NOMO-1 treated with DMSO at 0.1 percent for 48 hours (cell line): ENCODE measurements at regions not wholly inside any gene's neighbourhood (a gene's known extent, or its start where the extent isn't known, plus 50 kb on each side); places are given as distances from the start of the nearest gene placed in this dataset.

Experiments
- DNase-seq: peaks from one replicate; lab custom pipeline; 2025; ENCODE audit not compliant: unreplicated experiment; lab: John Stamatoyannopoulos, UW

DNA sequence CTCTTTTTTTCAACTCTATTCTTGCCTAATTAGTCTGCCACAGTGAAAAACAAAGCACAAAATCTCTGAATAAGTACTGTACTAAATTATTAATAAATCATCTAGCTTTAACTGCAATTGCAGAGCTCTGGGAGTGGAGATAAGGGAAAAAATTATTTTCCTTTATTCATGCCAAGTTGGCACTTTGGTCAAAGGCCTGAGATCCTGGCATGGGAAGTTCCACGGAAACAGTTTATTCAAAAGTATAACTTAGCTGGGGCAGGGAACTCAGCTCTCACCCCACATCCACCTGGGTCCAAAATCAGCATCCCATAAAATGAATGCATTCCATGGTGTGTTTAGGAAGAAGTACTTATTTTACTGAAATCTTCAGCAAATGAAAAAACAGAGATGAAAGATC, 185.2 kb upstream of the APCDD1 start:
- DNase-seq = peak; percentile 39

DNA sequence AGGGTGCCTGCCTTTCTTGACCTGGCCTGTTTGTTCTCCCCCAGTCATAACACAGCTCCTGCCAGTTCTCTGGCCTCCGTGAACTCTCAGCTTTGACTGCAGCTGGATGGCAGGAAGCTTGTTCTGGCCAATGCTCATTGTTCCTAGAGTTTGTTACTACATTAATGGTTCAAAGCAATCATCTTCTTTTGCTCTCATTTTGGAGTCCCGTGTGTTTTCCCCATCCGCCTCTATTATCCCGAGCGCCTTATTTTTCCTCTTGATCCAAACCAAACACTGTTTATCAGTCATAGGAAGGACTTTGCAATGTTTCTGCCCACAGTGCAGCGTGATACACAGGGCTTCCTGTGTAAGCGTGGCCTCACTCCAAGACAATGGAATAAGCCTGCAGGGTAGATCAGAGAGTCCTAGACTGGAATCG, 184.3 kb upstream of the APCDD1 start:
- DNase-seq = no peak

DNA sequence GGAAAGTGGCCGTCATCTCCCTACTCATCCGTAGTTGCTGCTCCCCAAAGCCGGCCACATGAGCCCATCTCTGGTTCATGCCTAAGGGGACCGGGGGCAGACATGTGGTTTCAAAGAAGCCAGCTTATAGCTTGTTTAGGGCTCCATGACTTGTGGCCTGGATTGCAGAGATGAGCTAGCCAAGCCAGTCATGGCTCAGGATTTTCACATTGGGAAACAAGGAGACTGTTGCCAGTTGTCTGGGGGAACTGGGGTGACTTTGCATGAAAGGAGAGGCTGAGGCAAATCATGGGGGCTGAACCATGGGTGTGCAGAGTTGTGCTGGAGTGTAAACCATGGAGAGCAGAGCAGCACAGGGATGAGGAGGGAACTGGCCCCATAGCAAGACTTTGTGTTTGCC, 183.0 kb upstream of the APCDD1 start:
- no peak for DNase-seq

DNA sequence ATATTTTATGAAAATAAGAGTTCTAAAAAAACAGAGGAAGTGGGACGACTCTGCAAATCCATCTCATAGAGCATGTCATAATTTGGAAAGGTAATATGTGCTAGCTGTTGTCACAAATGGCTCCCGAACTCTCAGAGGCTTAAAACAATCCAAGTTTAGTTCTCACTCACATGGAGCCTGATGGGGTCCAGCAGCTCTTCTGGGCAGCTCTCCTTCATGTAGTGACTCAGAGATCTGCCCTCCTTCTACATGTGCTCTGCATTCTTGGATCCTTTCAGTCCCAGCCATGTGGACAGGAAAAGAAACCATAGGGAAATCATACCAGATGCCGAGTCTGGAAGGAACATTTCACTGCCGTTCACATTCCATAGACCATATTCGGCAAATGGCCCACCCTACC, 180.1 kb upstream of the APCDD1 start:
- DNase-seq = no peak

DNA sequence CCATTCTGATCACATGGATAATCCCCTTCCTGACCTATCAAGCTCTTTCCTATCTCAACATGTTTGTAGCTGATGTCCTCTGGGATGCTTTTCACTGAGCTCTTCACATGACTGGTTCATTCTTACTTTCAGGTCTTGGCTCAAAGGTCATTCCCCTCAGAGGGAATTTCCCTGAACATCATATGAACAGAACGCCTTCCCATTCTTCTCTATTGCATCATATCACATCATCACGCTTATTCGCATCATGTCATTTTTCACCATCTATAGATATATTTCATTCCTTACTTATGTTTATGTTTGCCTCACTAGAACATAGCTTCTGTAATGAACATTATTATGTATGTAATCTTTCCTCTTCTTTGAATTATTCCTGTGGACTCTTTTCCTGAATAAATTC, 178.9 kb upstream of the APCDD1 start:
- DNase-seq = no peak

DNA sequence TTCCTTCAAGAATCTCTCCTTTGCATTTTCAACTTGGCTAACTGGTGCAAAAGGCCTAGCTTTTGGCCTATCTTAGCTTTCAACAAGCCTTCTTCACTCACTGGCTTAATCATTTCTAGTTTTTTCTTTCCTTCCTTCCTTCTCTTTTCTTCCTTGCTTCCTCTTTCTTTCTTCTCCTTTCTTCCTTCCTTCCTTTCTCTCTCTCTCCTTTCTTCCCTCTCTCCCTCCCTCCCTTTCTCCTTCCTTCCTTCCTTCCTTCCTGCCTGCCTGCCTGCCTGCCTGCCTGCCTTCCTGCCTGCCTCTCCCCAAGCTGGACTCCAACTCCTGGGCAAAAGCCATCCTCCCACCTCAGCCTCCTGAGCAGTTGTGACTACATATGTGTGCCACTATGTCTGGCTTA, 176.2 kb upstream of the APCDD1 start:
- no peak for DNase-seq

DNA sequence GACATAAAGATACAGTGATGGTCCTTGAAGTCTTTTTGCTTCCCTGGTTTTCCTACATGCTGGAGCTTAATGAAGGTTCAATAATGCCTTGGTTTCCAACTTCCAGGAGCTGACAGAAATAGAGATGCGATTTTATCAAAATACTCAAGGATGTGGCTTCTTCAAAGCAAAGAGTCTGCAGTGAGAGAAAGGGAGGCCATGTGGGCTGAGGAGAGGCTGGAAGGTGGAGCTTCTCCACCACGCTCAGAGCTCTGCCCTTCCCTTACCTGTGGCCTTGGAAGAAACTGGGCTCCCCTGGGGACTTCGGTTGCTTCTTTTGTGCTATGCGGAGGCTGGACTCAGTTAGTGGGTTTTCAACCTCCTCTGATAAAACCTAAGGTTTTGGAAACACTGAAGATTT, 175.0 kb upstream of the APCDD1 start:
- DNase-seq = no peak

DNA sequence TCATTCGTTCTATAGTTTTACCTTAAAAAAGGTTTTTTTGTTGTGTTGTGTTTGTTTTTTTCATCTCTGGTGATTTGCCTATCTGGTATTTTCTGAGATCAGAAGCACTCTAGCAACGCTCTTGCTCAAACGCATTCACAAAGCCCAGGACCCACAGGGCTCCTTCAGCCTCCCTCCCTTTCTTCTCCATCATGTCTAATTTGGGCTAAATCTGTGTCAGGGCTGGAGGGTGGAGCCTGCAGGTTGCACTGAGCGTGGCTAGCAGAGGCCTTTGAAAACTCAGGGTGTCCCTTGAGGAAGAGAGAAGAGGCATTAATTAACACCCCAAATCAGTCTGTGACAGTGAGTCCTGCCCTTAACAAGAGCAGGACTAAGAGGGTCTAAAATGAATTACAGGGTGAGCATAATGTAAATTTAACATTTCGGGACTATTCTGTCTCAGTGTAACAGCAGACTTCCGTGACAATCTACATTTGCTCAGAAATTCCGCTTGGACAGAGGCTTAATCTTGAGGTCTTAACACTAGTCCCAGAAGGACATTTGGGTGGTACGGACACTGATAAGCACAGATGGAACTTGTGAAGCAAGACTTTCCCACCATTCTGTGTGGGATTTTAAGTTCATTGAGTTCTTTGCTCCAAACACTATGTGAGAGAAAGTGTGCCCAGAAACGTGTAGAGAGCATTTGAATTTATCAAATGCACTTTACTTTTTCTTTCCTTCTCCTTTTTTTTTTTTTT, 174.4 kb upstream of the APCDD1 start:
- DNase-seq = no peak

DNA sequence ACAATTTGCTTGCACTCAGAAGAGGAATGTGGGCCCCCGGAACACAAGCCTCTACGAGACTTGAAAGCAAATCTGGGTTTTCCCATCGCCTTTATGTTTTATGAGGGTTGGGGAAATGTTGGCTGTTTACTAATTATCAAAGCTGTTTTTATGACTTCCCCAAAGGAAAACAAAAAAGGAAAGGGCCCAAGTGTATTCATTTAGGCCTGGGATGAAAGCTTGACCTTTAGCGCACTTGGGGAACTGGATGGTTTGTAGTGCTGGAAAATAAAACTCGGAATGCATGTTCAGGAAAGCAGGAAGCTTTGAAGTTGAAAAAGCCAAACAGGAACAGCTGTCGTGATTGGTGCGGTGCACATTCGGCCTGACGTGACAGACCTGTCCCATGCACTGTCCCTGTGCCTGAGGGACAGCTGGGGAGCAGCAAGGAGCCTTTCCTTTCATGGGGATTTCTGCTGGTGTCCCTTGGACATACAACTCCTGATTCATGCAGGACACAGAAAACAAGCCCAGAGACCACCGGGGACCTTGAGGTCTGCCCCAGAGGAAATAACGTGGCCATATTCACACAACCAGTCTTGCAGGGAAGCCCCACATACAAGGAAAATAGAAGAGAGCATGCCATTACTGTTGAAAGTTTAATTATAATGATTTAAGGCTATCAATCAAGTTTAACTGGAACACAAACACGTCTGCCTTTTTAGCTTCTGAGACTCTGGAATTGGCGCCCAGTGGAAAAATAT, 169.7 kb upstream of the APCDD1 start:
- DNase-seq = no peak

DNA sequence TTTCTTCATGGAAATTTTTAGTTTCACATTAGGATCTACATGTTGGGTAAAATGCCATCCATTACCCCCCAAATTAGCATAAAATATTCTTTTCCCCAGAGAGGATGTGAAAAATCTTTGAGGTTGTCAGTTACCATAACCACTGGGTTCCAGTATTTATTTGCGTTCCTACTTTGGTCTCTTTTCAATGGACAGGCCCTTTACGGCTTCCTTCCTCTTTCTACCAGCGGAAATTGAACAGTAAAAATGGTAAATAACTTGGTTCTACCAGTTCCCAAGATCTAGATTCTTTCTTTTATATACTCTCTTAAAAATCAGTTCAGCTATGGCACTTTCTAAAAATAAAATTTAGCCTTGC, 169.2 kb upstream of the APCDD1 start:
- peak; percentile 94 for DNase-seq

DNA sequence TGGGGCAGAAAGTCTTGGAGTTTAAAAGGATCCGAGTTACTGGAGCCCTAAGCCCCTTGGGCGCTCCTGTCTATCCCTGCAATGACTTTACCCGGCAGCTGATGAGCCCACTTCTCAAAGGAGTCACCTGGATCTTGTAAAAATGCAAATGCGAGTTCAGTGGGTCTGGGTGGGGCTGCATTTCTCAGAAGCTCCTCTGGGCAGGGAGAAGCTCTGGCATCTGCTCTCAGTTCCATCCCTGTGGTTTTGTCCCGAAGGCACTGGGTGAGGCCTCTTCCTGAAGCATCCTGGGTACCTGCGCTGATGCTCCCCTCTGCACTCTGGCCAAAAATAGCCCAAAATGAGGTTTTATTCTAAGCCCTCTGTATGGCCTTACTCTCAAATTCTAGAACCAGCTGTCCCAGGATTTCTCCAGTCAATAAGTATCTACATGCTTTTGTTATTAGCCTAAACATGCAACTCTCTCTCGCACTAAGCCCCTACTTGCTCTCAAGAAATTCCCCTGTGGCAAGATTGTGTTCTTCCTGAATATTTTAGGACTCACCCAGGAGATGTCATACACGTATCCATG, 167.8 kb upstream of the APCDD1 start:
- no peak for DNase-seq

DNA sequence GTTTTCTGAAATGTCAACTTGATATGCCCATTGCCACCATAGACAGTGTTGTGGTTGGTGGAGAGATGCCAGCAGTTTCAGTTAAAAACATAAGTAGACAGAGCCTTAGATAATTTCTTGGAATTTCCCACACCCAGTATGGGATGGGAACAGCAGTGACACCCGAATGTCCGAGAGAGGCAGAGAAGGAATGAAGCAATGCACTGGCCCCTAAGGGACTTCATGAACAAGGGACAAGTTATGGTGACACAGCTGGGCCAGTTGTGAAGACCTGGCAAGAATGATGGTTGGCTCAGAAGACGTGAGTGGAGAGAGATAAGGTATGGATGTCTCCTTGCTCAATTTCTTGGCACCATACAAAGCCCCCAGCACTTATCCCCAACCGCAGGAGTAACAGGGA, 165.2 kb upstream of the APCDD1 start:
- no peak for DNase-seq

DNA sequence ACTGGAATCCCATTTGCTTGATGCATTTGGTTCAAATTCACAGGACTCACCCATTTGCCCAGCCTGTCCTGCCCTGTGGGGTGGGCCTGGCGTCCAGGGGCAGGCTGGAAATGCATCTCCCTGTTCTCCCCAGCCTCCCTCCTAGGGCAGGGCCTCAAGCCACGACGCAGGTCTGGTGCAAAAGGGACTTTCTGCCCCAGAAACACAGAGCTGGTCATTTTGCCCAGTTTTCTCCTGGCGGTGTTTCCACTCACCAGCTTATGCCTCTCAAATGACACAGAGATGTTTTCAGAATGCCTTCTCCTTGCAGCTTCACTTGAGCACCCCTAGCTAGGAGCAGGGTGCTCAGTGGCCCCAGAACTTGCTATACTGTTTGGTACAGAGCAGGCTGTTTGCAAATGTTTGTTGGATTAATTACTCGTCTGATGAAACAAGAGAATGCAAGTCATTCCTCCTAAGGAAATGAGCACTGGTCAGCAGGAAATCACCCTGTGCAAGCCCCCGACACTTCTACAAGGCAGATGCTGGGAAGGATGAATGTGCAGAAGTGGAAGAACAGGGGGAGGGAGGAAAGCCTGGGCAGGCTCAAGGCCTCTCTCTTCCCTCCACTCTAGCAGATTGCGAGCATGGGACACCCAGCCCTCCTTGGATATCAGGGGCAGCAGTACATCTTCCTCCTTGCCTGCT, 164.3 kb upstream of the APCDD1 start:
- peak; percentile 95 for DNase-seq

DNA sequence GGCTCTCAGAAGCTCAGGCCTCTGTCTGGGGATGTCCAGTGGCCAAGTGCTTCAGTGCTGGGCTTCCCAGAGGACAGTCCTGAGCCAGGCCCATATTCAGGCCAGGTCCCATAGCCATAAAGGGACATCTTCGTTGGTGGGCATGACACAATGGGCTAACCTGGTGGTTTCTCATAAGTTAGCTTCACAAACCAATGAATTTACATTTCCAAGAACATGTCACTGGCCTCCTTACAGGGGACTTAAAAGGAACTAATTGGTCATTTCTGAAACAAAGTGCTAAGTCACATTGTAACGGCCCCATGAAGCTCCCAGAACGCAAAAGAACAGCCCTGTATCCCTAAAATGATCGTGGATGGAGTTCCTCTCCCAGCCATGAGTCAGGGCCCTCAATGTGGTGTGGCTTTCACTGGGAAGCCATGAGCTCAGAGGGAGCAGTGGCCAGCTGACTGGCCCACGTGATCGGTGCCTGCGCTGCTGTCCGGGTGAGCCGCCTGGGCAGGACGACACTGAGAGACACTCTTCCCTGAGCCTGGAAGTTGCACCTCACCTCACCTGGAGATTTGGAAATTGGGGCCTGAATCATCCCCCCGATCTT, 163.7 kb upstream of the APCDD1 start:
- DNase-seq = peak; percentile 35

DNA sequence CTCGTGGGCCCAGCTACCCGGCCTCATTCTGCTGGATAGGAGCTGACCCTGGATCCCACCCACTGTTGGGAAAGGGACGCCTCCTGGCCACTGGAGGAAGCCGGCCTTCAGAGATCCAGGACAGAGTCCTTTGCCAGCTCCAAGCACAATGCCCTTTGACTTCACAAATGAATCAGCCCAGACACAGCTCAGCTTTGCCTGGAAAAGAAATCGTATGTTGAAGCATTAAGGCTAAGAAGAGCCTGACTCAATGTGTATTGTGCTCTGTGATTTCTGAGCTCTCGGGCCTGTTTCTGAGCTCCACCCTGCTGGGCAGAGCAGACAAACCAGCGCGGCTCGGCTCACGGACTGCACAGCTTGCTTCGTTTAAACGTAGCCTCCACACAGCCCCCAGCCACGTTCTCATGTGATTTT, 162.9 kb upstream of the APCDD1 start:
- no peak for DNase-seq

DNA sequence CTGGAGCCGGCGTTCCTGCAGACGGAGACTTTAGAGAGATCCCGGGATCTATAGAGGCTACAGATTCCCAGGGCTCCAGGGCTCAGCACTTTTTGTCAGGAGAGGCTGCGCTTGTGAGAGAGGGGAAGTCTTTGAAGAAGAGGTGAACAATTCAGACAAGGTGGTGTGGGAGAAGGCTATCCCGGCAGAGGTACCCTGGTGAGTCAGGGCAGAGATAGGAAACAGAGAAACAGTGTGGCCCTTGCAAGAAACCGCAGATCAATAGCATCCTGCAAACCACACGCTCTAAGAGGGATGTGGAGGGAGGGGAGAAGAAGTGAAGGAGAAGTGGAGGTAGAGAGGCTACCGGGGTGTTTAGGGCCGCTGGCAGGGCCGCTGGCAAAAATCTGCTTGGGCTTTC, 160.5 kb upstream of the APCDD1 start:
- peak; percentile 72 for DNase-seq

DNA sequence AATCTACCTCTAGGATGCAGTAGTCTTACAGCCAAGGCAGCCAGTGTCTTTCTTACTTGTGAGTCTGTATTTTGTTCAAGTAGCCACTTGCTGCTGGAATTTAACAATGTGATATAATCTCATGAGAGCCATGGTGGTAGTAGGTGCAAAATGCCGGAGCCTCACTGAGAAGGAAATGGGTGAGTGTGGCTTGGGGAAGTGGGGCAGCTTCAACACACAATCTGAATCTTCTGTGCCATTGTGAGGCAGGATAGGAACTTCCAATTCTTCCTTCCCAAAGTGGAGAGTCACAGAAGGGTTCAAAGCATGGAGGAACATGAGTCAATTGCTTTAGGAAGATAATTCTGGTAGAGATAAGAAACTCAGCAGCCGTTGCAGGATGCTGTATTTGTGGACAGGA, 158.7 kb upstream of the APCDD1 start:
- no peak for DNase-seq

DNA sequence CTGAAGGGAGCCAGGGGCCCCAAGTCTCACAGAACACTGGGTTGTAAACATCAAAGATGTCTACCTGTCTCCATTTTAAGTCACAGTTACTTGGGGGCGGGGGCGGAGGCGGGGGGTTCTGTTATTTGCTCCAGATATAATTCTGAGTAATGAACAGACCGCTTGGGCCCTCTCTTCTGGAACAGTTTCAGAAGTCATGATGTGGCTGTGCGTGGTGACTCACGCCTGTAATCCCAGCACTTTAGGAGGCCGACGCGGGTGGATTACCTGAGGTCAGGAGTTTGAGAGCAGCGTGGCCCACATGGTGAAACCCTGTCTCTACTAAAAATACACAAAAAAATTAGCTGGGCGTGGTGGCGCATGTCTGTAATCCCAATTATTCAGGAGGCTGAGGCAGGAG, 157.9 kb upstream of the APCDD1 start:
- DNase-seq = no peak

DNA sequence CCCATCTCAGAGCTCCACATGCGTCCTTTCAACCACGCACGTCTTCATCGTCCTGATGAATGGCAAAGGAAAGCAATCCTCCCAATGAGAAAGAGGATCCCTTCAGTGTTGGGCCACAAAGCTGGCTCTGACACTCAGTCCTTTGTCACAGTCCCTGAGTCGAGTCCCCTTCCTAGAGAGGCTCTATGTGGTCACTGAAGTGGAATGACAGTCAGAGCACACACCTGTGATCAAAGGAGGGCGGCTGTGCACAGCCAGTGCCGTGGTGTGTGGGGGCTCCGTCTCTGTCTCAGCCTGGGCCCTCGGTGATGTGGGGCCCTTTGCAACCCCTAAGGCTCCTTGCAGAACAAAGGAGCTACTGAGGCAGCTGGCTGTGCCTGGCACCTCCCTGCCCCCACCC, 157.3 kb upstream of the APCDD1 start:
- DNase-seq = no peak

DNA sequence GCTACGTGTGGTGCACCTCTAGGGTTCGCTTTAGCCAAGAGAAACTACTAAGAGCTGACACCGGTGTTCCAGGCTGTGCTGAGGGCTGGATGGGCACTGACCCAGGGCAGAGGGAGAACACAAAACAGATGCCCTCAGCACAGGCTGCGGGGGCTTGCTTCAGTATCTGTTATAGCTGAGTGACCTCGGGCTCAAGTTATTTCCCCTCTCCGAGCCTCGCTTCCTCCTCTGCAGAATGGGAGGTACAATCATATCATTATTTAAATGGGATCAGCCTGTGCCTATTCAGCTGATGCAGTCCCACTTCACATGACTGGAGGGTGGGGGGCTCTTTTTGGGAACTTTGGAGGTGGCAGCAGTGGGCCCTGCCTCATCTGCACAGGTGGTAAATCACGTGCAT, 156.1 kb upstream of the APCDD1 start:
- no peak for DNase-seq

DNA sequence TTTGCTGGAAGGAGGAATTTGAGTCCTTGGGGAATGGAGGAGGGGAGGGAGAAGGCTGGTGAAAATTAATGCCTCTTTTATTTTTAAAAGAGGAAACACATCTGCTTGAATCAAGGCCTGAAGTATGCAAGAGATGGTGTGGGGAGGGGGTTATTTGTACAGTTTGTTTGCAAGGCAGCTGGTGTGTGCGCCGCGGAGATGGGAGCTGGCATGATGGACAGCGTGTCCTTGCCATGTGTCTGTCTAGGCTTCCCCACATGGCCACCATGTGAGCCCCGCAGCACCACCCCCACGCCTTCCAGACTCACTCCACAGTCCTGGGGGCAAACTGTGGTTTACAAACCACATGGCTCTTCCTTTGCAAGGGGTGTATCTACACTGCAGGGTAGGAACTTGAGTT, 154.8 kb upstream of the APCDD1 start:
- no peak for DNase-seq

DNA sequence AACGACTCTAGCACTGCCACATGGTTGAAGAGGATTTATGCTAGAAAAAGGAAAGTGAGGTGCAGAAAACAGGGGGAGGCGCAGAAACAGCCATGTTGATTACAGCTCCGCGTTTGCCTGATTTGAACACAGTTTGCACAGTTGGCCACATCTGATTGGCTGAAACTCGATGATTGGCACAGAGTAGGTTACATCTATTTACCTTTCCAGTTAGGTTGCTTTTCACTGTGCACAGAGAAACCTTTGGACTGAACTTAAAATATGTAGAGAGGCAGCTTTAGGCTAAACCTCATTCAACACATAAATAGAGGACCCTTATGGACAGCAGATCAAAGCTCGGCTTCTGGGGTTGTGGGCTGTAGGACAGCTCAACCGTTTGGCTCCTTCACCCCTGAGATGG, 153.7 kb upstream of the APCDD1 start:
- no peak for DNase-seq
